CD14-positive monocyte (primary cell): ENCODE measurements at regions not wholly inside any gene's neighbourhood (a gene's known extent, or its start where the extent isn't known, plus 50 kb on each side); places are given as distances from the start of the nearest gene placed in this dataset. TPM values are rescaled to one million over a fixed set of nuclear protein-coding genes. Genes with fewer than 3 reads are reported as not detected.
"Not testable (repeated sequence)": the region's sequence is repeated elsewhere in the genome, so short reads cannot be mapped to it uniquely, and the experiment has no call there.

ENCODE experiments used
- DNase-seq, 3 donors: peaks; one replicate each; pipeline ENCODE4 v3.0.0-alpha.2; 2011 to 2022
- H2AFZ ChIP-seq: 2 replicates; pipeline ENCODE4 v1.6.0; 2012; ENCODE audit warnings: mild to moderate bottlenecking, low read depth, low read length, inconsistent platforms; ENCODE audit not compliant: insufficient read depth, poor library complexity, severe bottlenecking
- H3K27ac ChIP-seq, 2 donors: 1 replicate in 1 of 2; 2 replicates in 1 of 2; pipeline ENCODE4 v1.5.1; 2012 to 2013; ENCODE audit warnings: low read length in 2 of 2, control low read depth in 1 of 2, inconsistent platforms in 1 of 2, low read depth in 1 of 2, mild to moderate bottlenecking in 1 of 2
- H3K27me3 ChIP-seq, 2 donors: one replicate each; pipeline versions ENCODE4 v1.6.0 to v1.6.1; 2011 to 2013; ENCODE audit warnings: low read length in 2 of 2; ENCODE audit not compliant: control insufficient read depth in 2 of 2, insufficient read depth in 2 of 2
- H3K36me3 ChIP-seq, 2 donors: replicated peaks in 1 of 2; 1 replicate in 1 of 2; 2 replicates in 1 of 2; pipeline versions ENCODE4 v1.5.1 to v1.6.1; 2012 to 2013; ENCODE audit warnings: low read length in 2 of 2, control low read depth in 1 of 2, inconsistent platforms in 1 of 2, mild to moderate bottlenecking in 1 of 2; ENCODE audit not compliant: insufficient read depth in 2 of 2, control insufficient read depth in 1 of 2
- H3K4me1 ChIP-seq, 2 donors: 1 replicate in 1 of 2; 2 replicates in 1 of 2; pipeline versions ENCODE4 v1.5.1 to v1.6.1; 2012 to 2013; ENCODE audit warnings: low read length in 2 of 2, control low read depth in 1 of 2, inconsistent platforms in 1 of 2, mild to moderate bottlenecking in 1 of 2, moderate library complexity in 1 of 2; ENCODE audit not compliant: insufficient read depth in 2 of 2, control insufficient read depth in 1 of 2
- H3K4me2 ChIP-seq: replicated peaks from 2 replicates; pipeline ENCODE3; 2012; ENCODE audit warnings: low read length, moderate library complexity, mild to moderate bottlenecking; ENCODE audit not compliant: poor library complexity, severe bottlenecking; ENCODE audit errors: extremely low read depth
- H3K4me3 ChIP-seq, 3 experiments: fragments of 200-600 bp in 1 of 3; sonication (generic) in 1 of 3; replicated peaks in 1 of 3; 1 replicate in 2 of 3; 2 replicates in 1 of 3; pipeline ENCODE4 v1.5.1; 2011 to 2013; ENCODE audit warnings: low read length in 3 of 3, mild to moderate bottlenecking in 3 of 3, control low read depth in 2 of 3, low read depth in 2 of 3, inconsistent platforms in 1 of 3, moderate library complexity in 1 of 3
- H3K79me2 ChIP-seq: 2 replicates; pipeline ENCODE4 v1.6.0; 2012; ENCODE audit warnings: mild to moderate bottlenecking, control low read depth, inconsistent platforms, low read length, moderate library complexity; ENCODE audit not compliant: insufficient read depth
- H3K9ac ChIP-seq: 2 replicates; pipeline ENCODE4 v1.6.0; 2017; ENCODE audit warnings: low read length, mild to moderate bottlenecking; ENCODE audit not compliant: insufficient read depth, poor library complexity, severe bottlenecking
- H3K9me3 ChIP-seq, 2 donors: replicated peaks in 1 of 2; 1 replicate in 1 of 2; 2 replicates in 1 of 2; pipeline versions ENCODE4 v1.5.1 to v1.6.1; 2012 to 2013; ENCODE audit warnings: low read length in 2 of 2, control low read depth in 1 of 2; ENCODE audit not compliant: control insufficient read depth in 1 of 2, insufficient read depth in 1 of 2
- H4K20me1 ChIP-seq: 2 replicates; pipeline ENCODE4 v1.6.0; 2012; ENCODE audit warnings: mild to moderate bottlenecking, low read length, control low read depth, moderate library complexity; ENCODE audit not compliant: insufficient read depth
- H3K27ac Mint-ChIP-seq, 7 donors: one replicate each; pipeline ENCODE4 v1.8.0; 2020; ENCODE audit warnings: mild to moderate bottlenecking in 7 of 7, mixed read lengths in 7 of 7, moderate library complexity in 6 of 7, inconsistent platforms in 2 of 7
- H3K27me3 Mint-ChIP-seq, 3 donors: one replicate each; pipeline ENCODE4 v1.8.0; 2021 to 2022; ENCODE audit warnings: low read depth in 3 of 3, mild to moderate bottlenecking in 3 of 3, mixed read lengths in 3 of 3, moderate library complexity in 3 of 3, inconsistent platforms in 1 of 3
- H3K36me3 Mint-ChIP-seq, 2 donors: one replicate each; pipeline ENCODE4 v1.8.0; 2020; ENCODE audit warnings: mixed read lengths in 2 of 2, inconsistent platforms in 1 of 2, mild to moderate bottlenecking in 1 of 2
- H3K4me1 Mint-ChIP-seq: one replicate; pipeline ENCODE4 v1.8.0; 2020; ENCODE audit warnings: mild to moderate bottlenecking, mixed read lengths
- H3K4me3 Mint-ChIP-seq, 2 donors: one replicate each; pipeline ENCODE4 v1.8.0; 2020; ENCODE audit warnings: mild to moderate bottlenecking in 2 of 2, mixed read lengths in 2 of 2, moderate library complexity in 1 of 2
- H3K9me3 Mint-ChIP-seq, 7 donors: one replicate each; pipeline ENCODE4 v1.8.0; 2020 to 2022; ENCODE audit warnings: mixed read lengths in 7 of 7, mild to moderate bottlenecking in 6 of 7, moderate library complexity in 6 of 7, inconsistent platforms in 2 of 7
- intact Hi-C, 2 donors: fragments of 100-400 bp; cut with micrococcal nuclease; formaldehyde crosslinking; loops; one replicate each; pipeline versions ENCODE4 v1.15.0 to v1.15.1; 2023
- small RNA-seq: library from RNA; depleted of rRNA; stranded (forward); fragments of <200 nt; gene quantifications from one replicate; pipeline ENCODE3, GENCODE V24; 2012; ENCODE audit warnings: low read depth; ENCODE audit not compliant: insufficient read length

DNA sequence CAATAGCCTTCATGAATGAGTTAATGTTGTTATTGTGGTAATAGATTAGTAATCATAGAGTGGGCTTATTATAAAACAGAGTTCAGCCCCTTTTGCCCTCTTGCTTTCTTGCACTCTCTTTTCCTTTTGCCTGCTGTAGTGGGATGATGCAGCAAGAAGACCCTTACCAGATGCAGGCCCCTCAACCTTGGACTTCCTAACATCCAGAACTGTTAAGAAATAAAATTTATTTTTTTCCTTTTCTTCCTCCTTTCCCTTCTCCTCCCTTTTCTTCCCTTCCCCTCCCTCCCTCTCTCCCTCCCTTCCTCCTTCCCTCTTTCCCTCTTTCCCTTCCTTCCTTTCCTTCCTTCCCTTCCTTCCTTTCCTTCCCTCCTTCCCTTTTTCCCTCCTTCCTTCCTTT, 88.1 kb downstream of the CCDC201 start:
- H4K20me1 ChIP-seq, H3K9me3 Mint-ChIP-seq, H3K27ac ChIP-seq, H3K79me2 ChIP-seq, H3K36me3 Mint-ChIP-seq, H3K9me3 ChIP-seq, DNase-seq, H3K27me3 Mint-ChIP-seq, H3K36me3 ChIP-seq, H3K4me2 ChIP-seq, H3K9ac ChIP-seq, H3K4me3 Mint-ChIP-seq, H3K4me1 ChIP-seq, H3K4me3 ChIP-seq, H3K27ac Mint-ChIP-seq, H3K4me1 Mint-ChIP-seq, intact Hi-C loops, H2AFZ ChIP-seq, H3K27me3 ChIP-seq: not testable (repeated sequence)

Small RNA genes in the stretch of these regions (small RNA-seq; reads per million reads assigned to genes)
- gene RNU6-241P: not detected
